ENCODE measurements at regions not wholly inside any gene's neighbourhood (a gene's known extent, or its start where the extent isn't known, plus 50 kb on each side); places are given as distances from the start of the nearest gene placed in this dataset.

DNA sequence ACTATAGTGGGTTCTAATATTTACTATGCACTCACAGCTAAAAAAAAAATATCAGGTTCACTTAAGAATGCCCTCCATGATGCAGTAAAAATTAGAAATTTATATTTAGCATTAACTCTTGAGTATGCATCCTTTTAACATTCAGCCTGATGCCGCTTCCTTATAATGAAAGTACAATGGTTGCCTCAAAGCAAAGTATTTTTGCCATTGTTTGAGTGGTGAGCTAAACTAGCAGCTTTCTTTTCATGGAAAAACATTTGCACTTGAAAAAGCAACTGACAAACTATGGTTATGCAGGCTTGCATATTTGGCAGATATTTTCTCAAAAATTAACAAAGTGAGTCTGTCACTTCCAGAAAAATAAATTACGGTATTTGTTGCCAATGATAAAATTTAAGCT is 188.6 kb downstream of the SLC6A15 start:
- TF ChIP-seq, protein P1, sequence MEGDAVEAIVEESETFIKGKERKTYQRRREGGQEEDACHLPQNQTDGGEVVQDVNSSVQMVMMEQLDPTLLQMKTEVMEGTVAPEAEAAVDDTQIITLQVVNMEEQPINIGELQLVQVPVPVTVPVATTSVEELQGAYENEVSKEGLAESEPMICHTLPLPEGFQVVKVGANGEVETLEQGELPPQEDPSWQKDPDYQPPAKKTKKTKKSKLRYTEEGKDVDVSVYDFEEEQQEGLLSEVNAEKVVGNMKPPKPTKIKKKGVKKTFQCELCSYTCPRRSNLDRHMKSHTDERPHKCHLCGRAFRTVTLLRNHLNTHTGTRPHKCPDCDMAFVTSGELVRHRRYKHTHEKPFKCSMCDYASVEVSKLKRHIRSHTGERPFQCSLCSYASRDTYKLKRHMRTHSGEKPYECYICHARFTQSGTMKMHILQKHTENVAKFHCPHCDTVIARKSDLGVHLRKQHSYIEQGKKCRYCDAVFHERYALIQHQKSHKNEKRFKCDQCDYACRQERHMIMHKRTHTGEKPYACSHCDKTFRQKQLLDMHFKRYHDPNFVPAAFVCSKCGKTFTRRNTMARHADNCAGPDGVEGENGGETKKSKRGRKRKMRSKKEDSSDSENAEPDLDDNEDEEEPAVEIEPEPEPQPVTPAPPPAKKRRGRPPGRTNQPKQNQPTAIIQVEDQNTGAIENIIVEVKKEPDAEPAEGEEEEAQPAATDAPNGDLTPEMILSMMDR (IDR thresholded peaks at IDR 0.05; ENCODE audit: low read length): no peak
- no peak for TF ChIP-seq EZH2 (IDR thresholded peaks at IDR 0.05; ENCODE audit: borderline replicate concordance, low read length)
